ENCODE measurements at regions not wholly inside any gene's neighbourhood (a gene's known extent, or its start where the extent isn't known, plus 50 kb on each side); places are given as distances from the start of the nearest gene placed in this dataset.

DNA sequence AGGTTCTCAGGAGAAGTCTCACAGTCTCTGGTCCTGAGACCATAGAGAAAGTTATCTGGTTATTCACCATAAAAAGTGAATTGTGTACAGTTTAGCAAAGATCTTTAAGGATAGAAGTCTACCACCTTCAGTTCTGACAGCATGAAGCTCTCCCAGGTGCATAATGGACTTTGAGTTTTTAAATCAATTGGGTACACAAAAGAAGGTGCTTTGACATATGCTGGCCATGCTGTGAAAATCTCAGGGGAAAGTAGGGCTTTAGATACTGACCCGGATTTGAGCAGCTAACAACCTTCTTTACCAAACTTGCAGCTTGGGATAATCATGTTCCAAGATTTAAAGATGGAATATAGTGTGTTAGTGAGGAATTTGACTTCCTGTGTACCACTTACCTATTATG lies 264.2 kb downstream of the ZSWIM6 start:
- no peak for DNase-seq

DNA sequence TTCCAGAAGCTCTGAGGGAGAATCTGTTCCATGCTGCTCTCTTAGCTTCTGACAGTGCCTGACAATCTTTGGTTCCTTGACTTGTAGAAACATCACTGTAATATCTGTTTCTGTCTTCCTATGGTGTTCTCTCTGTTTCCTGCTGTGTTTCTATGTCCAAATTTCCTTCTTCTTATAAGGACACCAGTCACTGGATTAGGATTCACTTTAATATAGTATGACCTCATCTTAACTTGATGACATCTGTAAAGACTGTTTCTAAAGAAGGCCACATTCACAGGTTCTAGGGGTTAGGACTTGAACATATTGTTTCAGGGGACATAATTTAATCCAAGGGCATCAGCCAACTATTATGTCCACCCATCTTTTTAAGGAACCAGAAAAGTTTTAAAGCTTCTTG lies 265.6 kb downstream of the ZSWIM6 start:
- DNase-seq = no peak

- no peak for DNase-seq
Observed at GRCh38 chr5:61598126-61598525, 266.1 kb downstream of the ZSWIM6 start.

DNA sequence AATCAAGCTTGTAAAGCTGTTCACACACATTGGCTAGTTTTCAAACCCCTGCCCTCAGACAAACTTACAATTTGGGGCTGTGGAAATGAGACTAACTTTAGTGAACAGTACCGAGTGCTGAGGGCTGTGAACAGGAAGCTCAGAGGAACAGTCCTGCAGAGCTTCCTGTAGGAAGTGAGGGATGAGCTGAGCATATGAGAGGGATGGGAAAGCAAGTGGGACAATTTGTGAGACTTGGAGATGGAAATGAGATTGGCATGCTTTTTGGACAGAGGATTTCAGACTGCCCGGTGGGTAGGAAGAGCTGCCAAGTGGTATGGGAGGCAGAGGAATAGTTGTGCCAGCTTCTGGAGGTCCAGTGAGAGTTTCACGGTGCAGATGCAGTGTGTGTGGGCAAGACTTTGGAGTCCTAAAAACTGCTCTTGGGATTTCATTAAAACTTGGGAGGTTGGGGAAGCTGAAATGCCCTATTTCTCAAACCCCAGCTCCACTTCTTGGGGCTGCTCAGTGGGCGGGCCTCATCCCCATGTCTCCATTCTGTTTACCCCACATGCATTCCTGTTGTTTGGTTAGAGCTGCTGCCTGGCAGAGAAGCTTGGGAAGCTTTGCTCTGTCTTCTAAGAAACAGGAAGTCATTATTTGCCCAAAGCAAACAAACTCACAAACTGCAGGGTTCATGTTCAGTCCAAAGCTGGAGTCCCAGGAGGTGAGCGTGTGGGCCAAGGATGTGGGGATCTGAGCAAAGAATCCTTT lies 267.5 kb downstream of the ZSWIM6 start:
- DNase-seq = no peak

DNA sequence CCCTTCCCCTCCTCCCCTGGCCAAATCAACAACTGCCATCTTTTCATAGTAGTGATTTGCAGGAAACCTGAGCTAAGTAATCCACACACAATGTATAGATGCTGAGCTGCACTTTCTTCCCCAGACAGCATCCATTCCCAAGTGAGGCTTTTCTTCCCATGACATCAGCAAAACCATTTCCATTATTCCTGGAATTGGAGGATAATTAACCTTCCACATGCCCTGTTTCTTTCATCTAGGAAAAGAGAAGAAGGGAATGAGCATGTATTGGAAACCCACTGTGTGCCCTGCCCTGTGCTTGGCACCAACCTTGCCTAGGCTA lies 268.0 kb downstream of the ZSWIM6 start:
- no peak for DNase-seq

GRCh38 chr5:61600945-61601511 lies 269.0 kb downstream of the ZSWIM6 start:
- DNase-seq = no peak

DNA sequence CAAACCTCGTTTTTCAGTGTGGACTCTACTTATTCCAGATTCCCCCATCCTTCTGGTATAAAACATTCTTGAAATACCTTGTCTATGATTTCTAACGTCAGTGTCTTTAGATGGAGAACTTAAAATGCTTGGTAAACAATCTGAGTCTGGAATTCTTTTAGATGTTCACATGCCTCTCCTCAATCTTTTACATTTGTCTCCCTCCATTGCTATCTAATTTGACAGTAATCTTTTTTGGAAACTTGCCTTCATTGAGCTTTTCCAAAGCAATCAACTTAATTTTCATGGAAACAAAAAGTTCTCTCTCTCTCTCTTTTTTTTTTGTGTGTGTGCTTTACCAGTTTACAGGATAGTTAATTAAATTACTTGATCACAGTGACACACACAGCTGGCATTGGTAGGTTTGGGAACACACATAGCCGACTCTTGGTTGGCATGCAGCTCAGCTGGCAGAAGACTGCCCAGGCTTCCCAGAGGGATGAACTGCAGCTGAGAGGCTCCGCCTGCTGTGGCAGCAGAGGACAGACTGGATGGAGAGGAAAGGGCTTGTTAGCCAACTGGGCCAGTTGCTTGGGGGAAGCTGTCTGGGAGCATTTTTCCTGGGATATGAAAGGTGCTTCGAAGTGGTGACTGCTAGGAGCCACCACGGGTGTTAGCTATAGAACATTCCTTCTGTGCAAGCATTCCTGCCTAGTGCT lies 271.3 kb downstream of the ZSWIM6 start:
- no peak for DNase-seq

GRCh38 chr5:61604076-61605025 lies 272.3 kb downstream of the ZSWIM6 start:
- DNase-seq = no peak

- no peak for DNase-seq
Observed at GRCh38 chr5:61609840-61610677, 278.0 kb downstream of the ZSWIM6 start.

DNA sequence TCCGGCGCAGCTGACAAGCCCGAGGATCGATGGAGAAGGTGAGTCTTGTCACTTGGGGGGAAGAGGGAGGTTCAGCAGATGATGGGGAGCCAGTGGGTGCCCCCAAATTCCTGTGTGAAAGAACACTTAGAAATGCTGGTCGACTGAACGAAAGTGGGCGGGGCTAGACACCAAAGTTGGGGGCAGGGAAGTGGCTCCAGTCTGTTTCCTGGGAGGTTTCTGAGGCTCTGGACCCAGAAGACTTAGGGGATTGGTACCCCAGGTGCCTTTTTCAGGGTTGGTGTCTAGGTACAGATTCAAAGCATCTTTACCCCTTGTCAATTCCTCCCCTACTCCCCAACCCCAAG lies 278.6 kb downstream of the ZSWIM6 start:
- no peak for DNase-seq

DNA sequence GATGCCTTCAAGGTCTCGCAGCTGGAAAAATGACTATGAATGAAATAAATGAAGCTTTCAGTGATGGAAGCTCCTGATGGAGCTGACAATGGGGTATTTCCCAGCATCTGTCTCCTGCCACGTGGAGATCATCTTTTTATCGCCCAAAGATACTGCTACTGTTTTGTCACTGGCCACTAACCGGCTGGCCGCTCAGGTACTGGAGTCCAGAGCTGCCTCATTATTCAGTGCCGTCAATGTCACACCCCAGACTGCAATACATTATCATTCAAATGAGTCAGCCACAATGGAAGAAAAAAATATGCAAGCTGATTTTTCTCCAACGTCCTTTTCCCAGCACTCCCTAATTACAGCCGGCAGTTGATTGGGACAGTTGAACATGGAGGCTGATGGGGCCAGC lies 280.4 kb downstream of the ZSWIM6 start:
- DNase-seq = no peak

DNA sequence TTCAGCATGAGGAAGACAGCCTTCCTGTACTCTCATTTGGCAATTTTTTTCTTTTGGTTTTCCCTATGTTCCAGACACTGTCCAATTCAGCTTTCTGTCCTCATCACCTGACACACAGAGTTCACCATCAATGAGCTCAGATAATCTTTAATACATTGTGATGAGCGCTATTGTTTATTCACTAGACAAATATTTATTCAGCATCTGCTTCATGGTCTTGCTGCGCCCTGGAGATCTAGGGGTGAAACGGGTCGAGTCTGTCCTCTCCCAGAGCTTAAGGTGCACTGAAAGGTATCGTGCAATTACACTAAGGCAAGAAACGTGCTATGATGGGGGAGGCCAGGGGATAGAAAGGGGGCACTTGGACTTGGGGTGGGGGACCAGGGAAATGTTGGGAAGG lies 281.6 kb downstream of the ZSWIM6 start:
- DNase-seq = no peak

GRCh38 chr5:61614606-61615005 lies 282.5 kb downstream of the ZSWIM6 start:
- DNase-seq = no peak

DNA sequence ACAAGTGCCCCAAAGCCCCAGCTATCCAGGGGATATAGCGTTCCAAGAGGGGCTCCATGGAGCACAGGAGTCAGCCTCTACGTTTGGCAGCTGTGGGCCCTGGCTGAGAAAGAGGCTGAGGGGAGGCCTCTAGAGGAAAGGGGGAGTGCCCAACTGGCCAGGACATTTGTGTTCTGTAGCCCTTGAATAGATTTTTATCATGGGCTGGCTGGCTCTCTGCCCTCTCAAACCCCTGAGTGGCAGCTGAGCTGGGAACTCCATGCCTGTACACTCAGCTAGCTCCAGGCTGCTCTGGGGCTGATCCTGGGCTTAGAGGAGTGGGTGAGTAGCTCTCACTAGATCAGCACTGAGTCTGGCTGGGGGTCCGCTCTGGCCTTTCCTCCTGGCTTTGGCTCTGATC lies 285.0 kb downstream of the ZSWIM6 start:
- DNase-seq = no peak

- no peak for DNase-seq
Observed at GRCh38 chr5:61617995-61618525, 286.0 kb downstream of the ZSWIM6 start.

DNA sequence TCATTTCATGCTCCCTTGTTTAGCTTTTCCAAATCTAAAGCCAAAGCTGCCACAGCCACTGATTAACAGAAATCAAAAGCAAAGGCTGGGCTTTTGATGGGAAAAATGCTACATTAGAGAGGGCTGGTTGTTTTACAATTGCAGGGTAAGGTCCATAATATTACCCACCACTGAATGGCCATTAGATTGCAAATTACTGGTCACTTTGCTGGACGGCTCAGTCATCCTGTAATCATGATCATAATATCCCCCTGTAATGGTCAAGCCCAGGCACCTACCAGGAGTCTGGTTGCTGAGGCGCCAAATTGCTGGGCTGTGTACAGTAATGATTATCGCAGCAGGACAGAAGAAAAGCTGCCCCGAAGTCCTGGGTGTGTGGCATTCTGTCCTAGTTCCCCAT lies 286.5 kb downstream of the ZSWIM6 start:
- DNase-seq = no peak

DNA sequence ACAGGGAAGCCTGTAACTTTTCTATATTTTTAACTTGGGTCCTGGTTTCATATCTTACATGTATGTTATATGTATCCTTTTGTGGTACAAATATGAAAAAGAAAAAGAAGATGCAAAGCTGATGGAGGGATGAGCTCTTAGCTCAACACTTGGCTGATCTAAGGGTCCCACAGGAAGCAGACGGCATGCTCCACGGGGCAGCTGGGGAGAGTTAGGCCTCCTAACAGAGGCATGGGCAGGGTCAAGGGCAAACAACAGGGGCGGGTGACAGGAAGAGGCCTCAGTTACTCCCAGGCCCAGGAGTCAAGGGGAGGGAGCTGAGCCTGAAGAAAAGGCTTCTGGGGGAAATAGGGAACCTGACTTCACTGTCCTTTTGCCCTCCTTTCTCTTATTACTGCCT lies 287.2 kb downstream of the ZSWIM6 start:
- DNase-seq = no peak

GRCh38 chr5:61619777-61620518 lies 287.9 kb downstream of the ZSWIM6 start:
- DNase-seq = no peak

GRCh38 chr5:61620699-61621182 lies 288.7 kb downstream of the ZSWIM6 start:
- DNase-seq = no peak

GRCh38 chr5:61621202-61621650 lies 289.2 kb downstream of the ZSWIM6 start:
- no peak for DNase-seq

- DNase-seq = no peak
Observed at GRCh38 chr5:61622156-61622555, 290.1 kb downstream of the ZSWIM6 start.
